Hematopoietic multipotent progenitor cell treated with erythropoietin and hydrocortisone succinate and interleukin-3 and kit ligand, for 8 days (in vitro differentiated cells): ENCODE measurements at regions not wholly inside any gene's neighbourhood (a gene's known extent, or its start where the extent isn't known, plus 50 kb on each side); places are given as distances from the start of the nearest gene placed in this dataset.
"Not testable (repeated sequence)": the region's sequence is repeated elsewhere in the genome, so short reads cannot be mapped to it uniquely, and the experiment has no call there.

Experiments used
- DNase-seq: peaks from one replicate; pipeline ENCODE4 v3.0.0-alpha.2; 2015

- no peak for DNase-seq
Measured at GRCh38 chr11:29231991-29232390, 784.8 kb downstream of the KCNA4 start.

DNA sequence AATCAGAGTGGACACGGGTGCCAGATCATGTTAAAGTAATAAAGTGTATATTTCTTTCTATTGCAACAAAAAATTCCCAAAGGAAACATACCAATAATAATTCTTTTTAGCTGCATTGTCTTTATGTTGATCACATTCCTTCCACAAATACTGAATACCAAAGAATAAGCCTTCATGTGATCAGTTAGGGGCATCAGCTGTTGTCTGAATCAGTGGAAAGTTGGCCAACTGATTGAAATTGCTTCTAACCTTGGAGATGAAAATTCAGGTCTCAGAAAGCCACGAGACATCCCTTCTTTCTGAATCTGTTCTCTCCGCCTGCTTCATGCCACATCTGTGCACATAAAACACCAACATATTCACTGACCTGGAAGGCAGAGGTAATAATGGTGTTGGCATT is 785.2 kb downstream of the KCNA4 start:
- no peak for DNase-seq

GRCh38 chr11:29227811-29228210 is 789.0 kb downstream of the KCNA4 start:
- no peak for DNase-seq

GRCh38 chr11:29224739-29225384 is 792.0 kb downstream of the KCNA4 start:
- DNase-seq = no peak

- not testable (repeated sequence) for DNase-seq
Measured at GRCh38 chr11:29219531-29219930, 797.3 kb downstream of the KCNA4 start.

DNA sequence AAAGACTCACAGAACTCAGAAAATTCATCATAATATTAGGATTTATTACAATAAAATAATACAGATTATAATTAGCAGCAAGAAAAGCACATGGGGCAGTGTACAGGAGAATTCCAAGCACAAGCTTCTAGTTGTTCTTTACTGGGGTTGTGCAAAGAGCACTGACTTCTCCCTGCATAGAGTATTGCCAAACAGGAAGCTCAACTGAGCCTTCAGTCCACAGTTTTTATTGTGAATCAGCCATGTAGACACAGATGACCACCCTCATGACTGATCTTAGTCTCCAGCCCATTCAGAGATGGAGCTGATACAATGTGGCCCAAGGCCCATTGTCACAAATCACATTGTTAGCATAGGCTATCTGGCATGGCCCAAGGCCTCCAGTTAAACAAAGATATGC is 798.9 kb downstream of the KCNA4 start:
- no peak for DNase-seq

DNA sequence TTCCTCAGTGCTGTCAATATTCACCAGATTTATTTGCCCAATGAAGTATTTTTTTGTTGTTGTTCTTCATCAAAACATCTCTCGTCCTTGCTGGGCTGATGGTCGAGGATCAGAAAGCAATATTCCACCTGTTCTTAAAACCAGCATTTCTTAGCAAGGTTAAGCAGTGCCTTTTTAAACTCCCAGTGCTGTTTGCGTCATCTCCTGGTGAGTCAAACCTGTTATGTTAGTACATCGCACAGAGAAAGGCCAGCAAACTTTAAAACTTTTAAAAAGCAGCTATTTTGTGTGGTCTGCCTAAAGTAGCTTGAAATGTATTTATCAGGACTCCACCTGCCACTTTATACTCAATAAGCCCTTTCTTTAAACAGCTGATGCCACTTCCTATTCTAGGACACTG is 802.0 kb downstream of the KCNA4 start:
- no peak for DNase-seq

DNA sequence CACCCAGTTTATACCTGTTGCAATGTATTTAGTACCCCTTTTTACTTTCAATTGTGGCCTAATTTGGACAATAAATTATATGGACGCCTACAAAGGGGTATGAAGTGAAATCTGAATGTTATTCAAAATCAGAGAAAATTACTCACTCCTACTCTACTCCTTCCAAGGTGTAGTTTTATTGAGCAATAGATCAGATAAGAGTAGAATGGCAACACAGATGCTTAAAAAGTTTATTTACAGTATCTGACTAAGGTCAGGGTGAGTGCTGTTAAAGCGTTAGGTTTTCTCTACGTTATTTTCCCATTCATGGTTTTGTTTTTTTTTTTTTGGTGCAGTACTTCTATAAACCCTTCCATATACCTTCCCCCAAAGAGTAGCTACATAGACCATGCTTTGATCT is 805.6 kb downstream of the KCNA4 start:
- DNase-seq = no peak

- no peak for DNase-seq
Measured at GRCh38 chr11:29210426-29210825, 806.4 kb downstream of the KCNA4 start.

- no peak for DNase-seq
Measured at GRCh38 chr11:29208117-29208516, 808.7 kb downstream of the KCNA4 start.

DNA sequence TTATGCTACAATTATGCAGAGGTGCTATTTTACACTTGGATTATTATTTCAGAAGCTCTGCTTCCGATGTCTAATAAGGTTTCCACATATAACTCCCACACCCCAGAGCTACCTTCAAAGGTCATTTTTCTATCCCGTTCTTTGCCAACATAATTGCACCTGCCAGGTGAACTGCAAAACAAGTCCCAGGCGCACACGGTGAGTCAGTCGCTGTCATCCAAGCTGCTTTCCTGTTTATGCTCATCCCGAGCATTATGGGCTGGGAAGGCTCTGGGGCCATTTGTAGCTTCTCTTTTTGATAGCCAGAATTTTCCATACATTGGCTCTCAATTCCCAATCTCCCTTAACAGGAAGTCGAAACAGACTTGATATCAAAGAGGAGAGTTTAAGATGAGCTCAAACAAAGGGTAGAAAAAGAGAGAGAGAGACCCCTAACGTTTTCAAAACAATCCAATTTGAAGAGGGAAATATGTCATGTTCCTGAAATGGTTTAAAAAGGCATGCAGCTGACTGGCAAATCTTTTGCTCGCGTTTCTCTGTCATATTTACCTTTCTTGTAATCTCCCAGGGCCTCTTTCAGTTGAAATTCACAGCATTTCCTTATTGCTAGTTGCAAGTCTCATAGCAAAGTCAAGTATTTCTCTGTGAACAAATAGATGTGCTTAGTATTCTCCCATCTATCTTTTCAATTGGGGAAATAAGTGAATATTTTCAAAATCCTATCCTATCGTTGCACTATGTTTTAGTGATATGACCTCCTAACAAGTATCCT is 815.9 kb downstream of the KCNA4 start:
- DNase-seq = no peak

GRCh38 chr11:29190313-29190712 is 826.5 kb downstream of the KCNA4 start:
- no peak for DNase-seq

DNA sequence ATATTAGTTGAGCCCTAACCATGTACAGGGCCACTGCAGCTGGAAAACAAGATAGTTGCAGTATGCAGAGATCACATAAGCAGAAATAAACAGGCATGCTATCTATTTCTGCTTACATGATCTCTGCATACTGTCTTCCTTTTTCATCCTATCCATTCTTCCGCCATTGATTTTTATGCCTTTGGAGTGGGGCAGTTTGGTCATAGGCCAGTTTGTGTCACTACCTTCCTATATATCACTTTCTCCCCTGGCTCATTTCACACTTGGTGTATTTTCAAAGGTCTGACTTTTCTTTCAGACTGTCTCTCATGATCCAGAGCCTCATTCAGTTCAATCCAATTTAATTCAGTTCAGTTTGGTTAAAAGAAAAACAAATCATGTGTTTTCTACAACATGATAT is 829.6 kb downstream of the KCNA4 start:
- DNase-seq = no peak

DNA sequence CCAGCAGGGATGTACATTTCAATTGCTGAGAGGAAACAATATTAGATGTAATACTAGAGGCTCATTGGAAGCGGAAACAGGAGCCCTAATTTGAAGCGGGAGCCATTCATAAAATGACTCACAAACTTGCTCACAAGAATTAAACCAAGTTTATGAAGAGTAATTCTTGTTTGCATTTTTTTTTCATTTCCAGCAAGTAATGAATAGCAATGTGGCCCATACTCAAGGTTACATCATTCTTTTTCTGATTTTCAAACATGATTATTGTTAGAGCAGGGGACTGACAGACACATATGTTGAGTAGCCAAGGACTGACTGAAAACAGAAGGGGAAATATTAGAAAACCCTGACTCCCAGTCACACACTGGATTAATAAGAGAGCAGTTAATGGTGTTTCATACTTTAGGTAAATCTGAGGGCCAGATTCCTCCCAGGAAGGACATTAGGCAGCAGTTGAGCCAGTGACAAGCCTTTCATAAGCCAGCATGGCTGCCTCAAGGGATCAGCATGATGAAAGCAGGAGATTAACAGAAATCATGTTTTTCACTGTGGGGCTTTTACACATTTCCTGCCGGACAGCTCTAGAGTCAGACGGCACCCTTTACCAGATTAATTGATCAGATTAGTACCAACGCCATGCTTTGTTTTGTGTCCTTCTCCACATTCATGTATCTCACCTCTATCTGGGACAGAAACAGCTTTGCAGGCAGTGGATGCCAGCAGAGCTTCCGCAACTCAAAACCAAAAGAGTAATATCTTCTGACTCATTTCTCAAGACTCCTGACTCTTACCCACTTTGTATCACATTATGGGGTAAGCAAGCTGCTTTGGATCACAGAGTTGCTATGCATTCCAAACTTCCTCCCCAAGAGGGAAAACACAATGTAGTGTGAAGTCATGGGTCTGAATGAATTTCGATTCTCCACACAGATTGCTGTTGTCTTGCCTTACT is 831.6 kb downstream of the KCNA4 start:
- DNase-seq = no peak

DNA sequence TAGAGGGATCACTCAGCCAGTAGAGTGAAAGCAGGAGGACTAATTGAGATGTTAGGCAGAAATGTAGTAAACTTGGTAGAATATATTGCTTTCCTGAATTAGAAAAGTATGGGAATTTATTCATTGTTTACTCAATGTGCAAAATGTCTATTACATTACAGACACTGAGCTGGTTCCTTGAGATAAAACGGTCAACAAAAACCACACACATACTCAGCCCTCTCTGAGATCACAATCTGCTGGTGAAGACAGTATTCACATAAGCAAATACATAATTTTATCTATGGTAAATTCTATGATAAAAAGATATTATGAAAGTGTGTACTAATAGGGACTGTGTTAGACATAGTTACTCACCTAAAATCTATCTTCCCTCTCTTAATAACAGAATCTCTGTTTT is 833.5 kb downstream of the KCNA4 start:
- DNase-seq = no peak

- DNase-seq = no peak
Measured at GRCh38 chr11:29173660-29174062, 843.2 kb downstream of the KCNA4 start.

- DNase-seq = no peak
Measured at GRCh38 chr11:29171360-29171950, 845.4 kb downstream of the KCNA4 start.

DNA sequence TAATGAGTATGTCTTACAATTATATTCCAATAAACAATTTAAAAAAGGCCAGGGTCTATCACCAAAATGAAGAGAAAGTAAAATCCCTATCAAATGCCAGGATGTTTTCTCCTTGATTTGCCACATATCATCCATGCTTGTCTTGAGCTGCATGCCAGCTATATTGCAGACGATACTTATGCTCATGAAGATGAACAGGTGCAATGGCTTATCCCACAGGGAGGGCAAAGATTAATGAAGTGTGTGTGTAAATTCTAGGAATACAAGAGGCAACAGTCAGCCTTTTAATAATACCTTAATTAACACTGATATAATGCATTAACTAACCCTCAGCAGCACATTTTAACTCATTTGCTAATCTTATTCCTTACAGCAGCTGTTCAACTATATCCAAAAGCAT is 850.5 kb downstream of the KCNA4 start:
- DNase-seq = no peak

DNA sequence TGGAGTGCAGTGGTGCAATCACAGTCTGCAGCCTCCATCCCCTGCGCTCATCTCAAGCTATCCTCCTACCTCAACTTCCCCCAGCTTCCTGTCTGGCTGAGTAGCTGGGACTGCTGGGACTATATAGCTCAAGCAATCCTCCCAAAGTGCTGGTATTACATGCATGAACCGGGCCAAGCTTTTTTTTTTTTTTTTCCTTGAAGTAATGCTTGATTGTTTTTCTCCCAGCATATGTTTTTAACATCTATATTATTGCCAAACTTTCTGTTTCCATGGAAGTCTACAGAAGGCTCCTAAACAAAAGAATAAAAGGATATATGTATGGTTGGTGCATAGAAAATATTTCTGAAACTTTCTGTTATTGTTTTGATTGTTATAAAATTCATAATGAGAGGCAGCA is 853.6 kb downstream of the KCNA4 start:
- DNase-seq = no peak

GRCh38 chr11:29162491-29162890 is 854.3 kb downstream of the KCNA4 start:
- no peak for DNase-seq

- no peak for DNase-seq
Measured at GRCh38 chr11:29161191-29161590, 855.6 kb downstream of the KCNA4 start.

GRCh38 chr11:29159552-29160465 is 857.0 kb downstream of the KCNA4 start:
- peak; percentile 22 for DNase-seq
